ENCODE measurements at regions not wholly inside any gene's neighbourhood (a gene's known extent, or its start where the extent isn't known, plus 50 kb on each side); places are given as distances from the start of the nearest gene placed in this dataset.

DNA sequence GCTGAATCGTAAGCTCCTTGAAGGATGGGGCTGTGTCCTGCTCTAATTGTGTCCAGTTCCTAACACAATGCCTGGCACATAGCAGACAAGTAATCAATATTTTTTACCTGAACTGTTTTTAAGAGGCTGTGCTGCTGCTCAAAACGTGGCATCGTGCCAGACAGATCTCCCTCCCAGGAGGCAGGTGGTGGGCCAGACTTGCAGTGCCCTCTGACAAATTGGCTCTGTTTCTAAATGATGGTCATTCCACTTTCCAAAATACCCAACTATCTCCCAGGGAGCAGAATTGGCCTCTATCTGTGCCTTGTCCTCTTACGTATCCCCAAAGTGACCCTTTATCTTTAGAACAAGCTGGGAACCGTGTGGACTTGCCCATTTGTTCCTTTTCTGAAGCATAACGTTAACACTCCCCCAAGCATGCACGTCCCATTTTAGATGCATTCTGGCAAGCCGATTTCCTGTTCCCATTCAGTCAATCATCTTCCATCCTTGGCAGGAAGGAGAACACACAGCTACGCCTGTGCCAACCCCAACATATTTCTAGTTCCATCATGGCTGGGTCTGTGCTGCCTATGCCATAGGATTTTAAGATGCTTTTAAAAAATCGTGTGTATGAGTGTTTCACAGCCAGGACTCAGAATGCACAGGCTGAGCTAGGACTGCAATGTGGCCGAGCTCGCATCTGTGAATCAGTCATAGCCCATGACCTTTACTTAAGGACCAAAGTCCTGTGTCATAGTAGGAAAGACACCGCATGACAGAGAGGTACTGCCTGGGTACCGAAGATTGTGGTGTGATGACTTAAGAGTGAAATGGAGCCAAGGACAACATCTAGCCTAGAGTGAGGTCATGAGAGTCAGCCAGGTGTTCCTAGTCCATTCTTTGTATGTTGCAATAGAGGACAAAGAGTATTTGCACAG, 408.6 kb downstream of the PRDM2 start:
- Histone ChIP-seq H3K27ac (ENCODE audit: low read depth, low read length) (no peak overlapping the region), H3K23ac (ENCODE audit: low read length) (no peak overlapping the region), H3K9ac (ENCODE audit: low read length) (no peak overlapping the region), H2BK15ac (replicated peaks; ENCODE audit: low read depth) (no peak overlapping the region), H2BK120ac (ENCODE audit: low read depth, low read length) (no peak overlapping the region), H3K4ac (ENCODE audit: low read depth, low read length) (no peak overlapping the region), H3K4me2 (ENCODE audit: low read length) (no peak overlapping the region), H2AK5ac (ENCODE audit: low read length) (no peak overlapping the region), H4K8ac (ENCODE audit: low read depth, low read length) (no peak overlapping the region), H3K27me3 (ENCODE audit: insufficient read depth, low read length, poor library complexity) (no peaks in the 10 kb centered on the region), H3K79me2 (ENCODE audit: control insufficient read depth, insufficient read depth, low read length) (no peaks in the 10 kb centered on the region), H3K56ac (ENCODE audit: low read length) (no peak overlapping the region), H3K36me3 (ENCODE audit: control insufficient read depth, insufficient read depth, low read length) (no peaks in the 10 kb centered on the region), H3K4me1 (ENCODE audit: control insufficient read depth, low read depth, low read length) (no peaks in the 10 kb centered on the region), H2BK5ac (ENCODE audit: low read length) (no peak overlapping the region), H4K5ac (ENCODE audit: low read length) (no peak overlapping the region), H3K18ac (ENCODE audit: low read length) (no peak overlapping the region), H3K79me1 (ENCODE audit: low read length) (no peaks in the 10 kb centered on the region), H3K4me3 (ENCODE audit: low read length) (no peak overlapping the region)
- WGBS (ENCODE audit: extremely low coverage, insufficient coverage, low lambda C conversion rate) = no CpG with 5 or more reads among the region's 14 CpGs
- DNase-seq = no peak

DNA sequence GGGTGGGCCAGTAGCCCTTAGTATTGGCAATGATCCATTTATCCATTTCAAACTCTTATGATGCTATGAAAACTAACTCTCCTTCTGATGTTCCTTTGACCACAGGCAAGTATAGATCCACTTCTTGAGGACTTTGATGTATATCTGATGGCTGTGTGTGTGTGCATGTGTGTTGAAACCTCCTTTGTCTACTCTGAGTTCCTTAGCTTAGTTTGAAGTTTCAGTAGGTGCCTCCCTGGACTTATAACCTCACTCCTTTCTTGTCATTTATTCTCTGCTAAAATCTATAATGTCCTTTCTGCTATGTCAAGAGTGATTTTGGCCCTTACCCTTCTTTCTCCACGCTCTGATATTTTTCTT, 409.3 kb downstream of the PRDM2 start:
- no peak overlapping the region for H3K23ac ChIP-seq (ENCODE audit: low read length)
- no peaks in the 10 kb centered on the region for H3K36me3 ChIP-seq (ENCODE audit: control insufficient read depth, insufficient read depth, low read length)
- H3K18ac ChIP-seq (ENCODE audit: low read length) = no peak overlapping the region
- no peak overlapping the region for H2BK15ac ChIP-seq (replicated peaks; ENCODE audit: low read depth)
- no peak overlapping the region for H2AK5ac ChIP-seq (ENCODE audit: low read length)
- H3K4me2 ChIP-seq (ENCODE audit: low read length) = no peak overlapping the region
- DNase-seq = no peak
- no peak overlapping the region for H3K4me3 ChIP-seq (ENCODE audit: low read length)
- H3K79me2 ChIP-seq (ENCODE audit: control insufficient read depth, insufficient read depth, low read length) = no peaks in the 10 kb centered on the region
- no peaks in the 10 kb centered on the region for H3K27me3 ChIP-seq (ENCODE audit: insufficient read depth, low read length, poor library complexity)
- H3K27ac ChIP-seq (ENCODE audit: low read depth, low read length) = no peak overlapping the region
- no peak overlapping the region for H3K9ac ChIP-seq (ENCODE audit: low read length)
- no peak overlapping the region for H2BK120ac ChIP-seq (ENCODE audit: low read depth, low read length)
- H4K8ac ChIP-seq (ENCODE audit: low read depth, low read length) = no peak overlapping the region
- WGBS (ENCODE audit: extremely low coverage, insufficient coverage, low lambda C conversion rate) = no CpG with 5 or more reads among the region's 1 CpG
- no peaks in the 10 kb centered on the region for H3K79me1 ChIP-seq (ENCODE audit: low read length)
- H3K4ac ChIP-seq (ENCODE audit: low read depth, low read length) = no peak overlapping the region
- no peak overlapping the region for H4K5ac ChIP-seq (ENCODE audit: low read length)
- no peak overlapping the region for H2BK5ac ChIP-seq (ENCODE audit: low read length)
- no peaks in the 10 kb centered on the region for H3K4me1 ChIP-seq (ENCODE audit: control insufficient read depth, low read depth, low read length)
- no peak overlapping the region for H3K56ac ChIP-seq (ENCODE audit: low read length)

DNA sequence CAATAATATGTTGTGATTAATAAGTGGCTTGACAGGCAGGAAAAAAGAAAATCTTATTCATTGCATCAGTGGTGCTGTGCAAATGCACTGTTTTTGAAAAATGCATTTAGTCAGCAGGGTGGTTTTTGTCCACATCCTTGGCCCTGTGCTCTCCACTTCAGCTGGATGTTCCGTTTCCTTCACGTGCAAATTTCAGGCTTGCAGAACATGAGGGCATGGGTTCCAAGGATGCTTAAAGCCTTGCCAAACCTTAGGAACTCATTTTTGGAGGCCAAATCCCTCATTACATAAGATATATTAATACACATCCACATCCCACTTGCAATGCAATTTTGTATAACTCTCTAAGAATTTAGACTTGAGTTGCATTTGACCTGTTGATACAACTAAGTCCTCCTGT, 410.1 kb downstream of the PRDM2 start:
- H3K79me2 ChIP-seq (ENCODE audit: control insufficient read depth, insufficient read depth, low read length) = no peaks in the 10 kb centered on the region
- WGBS (ENCODE audit: extremely low coverage, insufficient coverage, low lambda C conversion rate) = no CpG with 5 or more reads among the region's 2 CpGs
- H3K4me1 ChIP-seq (ENCODE audit: control insufficient read depth, low read depth, low read length) = no peaks in the 10 kb centered on the region
- no peak overlapping the region for H3K9ac ChIP-seq (ENCODE audit: low read length)
- no peak overlapping the region for H2BK15ac ChIP-seq (replicated peaks; ENCODE audit: low read depth)
- H2AK5ac ChIP-seq (ENCODE audit: low read length) = no peak overlapping the region
- DNase-seq = no peak
- no peak overlapping the region for H3K4me2 ChIP-seq (ENCODE audit: low read length)
- H3K23ac ChIP-seq (ENCODE audit: low read length) = no peak overlapping the region
- H4K8ac ChIP-seq (ENCODE audit: low read depth, low read length) = no peak overlapping the region
- H2BK120ac ChIP-seq (ENCODE audit: low read depth, low read length) = no peak overlapping the region
- H4K5ac ChIP-seq (ENCODE audit: low read length) = no peak overlapping the region
- H3K36me3 ChIP-seq (ENCODE audit: control insufficient read depth, insufficient read depth, low read length) = no peaks in the 10 kb centered on the region
- no peak overlapping the region for H2BK5ac ChIP-seq (ENCODE audit: low read length)
- no peak overlapping the region for H3K18ac ChIP-seq (ENCODE audit: low read length)
- H3K27ac ChIP-seq (ENCODE audit: low read depth, low read length) = no peak overlapping the region
- H3K4me3 ChIP-seq (ENCODE audit: low read length) = no peak overlapping the region
- no peaks in the 10 kb centered on the region for H3K79me1 ChIP-seq (ENCODE audit: low read length)
- no peak overlapping the region for H3K56ac ChIP-seq (ENCODE audit: low read length)
- H3K27me3 ChIP-seq (ENCODE audit: insufficient read depth, low read length, poor library complexity) = no peaks in the 10 kb centered on the region
- H3K4ac ChIP-seq (ENCODE audit: low read depth, low read length) = no peak overlapping the region

DNA sequence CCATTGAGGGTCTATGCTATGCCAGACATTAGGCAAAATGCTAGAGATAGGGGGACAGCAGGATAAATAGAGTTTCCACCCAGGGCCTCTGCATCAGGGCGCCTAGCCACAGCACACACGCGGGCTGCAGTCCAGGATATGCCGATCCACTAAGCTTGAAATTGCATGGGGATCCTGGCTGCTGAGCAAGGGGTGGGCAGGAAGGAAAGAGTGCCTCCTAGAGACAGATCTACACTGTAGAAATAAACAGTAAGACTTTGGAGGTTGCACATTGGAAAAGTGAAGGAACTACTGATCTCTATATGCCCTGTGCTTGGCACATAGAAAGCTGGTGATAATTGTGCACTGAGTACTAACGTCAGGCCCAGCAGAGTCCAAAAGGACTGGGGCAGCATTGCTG, 411.1 kb downstream of the PRDM2 start:
- H3K27ac ChIP-seq (ENCODE audit: low read depth, low read length) = no peak overlapping the region
- no peaks in the 10 kb centered on the region for H3K36me3 ChIP-seq (ENCODE audit: control insufficient read depth, insufficient read depth, low read length)
- no peak overlapping the region for H2AK5ac ChIP-seq (ENCODE audit: low read length)
- WGBS (ENCODE audit: extremely low coverage, insufficient coverage, low lambda C conversion rate) = no CpG with 5 or more reads among the region's 5 CpGs
- no peak overlapping the region for H4K5ac ChIP-seq (ENCODE audit: low read length)
- H3K4me2 ChIP-seq (ENCODE audit: low read length) = no peak overlapping the region
- H4K8ac ChIP-seq (ENCODE audit: low read depth, low read length) = no peak overlapping the region
- H3K9ac ChIP-seq (ENCODE audit: low read length) = no peak overlapping the region
- no peak overlapping the region for H2BK120ac ChIP-seq (ENCODE audit: low read depth, low read length)
- H3K79me1 ChIP-seq (ENCODE audit: low read length) = no peaks in the 10 kb centered on the region
- H3K23ac ChIP-seq (ENCODE audit: low read length) = no peak overlapping the region
- H2BK15ac ChIP-seq (replicated peaks; ENCODE audit: low read depth) = no peak overlapping the region
- no peak overlapping the region for H3K18ac ChIP-seq (ENCODE audit: low read length)
- H2BK5ac ChIP-seq (ENCODE audit: low read length) = no peak overlapping the region
- H3K56ac ChIP-seq (ENCODE audit: low read length) = no peak overlapping the region
- H3K4me3 ChIP-seq (ENCODE audit: low read length) = no peak overlapping the region
- no peaks in the 10 kb centered on the region for H3K79me2 ChIP-seq (ENCODE audit: control insufficient read depth, insufficient read depth, low read length)
- H3K4ac ChIP-seq (ENCODE audit: low read depth, low read length) = no peak overlapping the region
- no peaks in the 10 kb centered on the region for H3K4me1 ChIP-seq (ENCODE audit: control insufficient read depth, low read depth, low read length)
- no peaks in the 10 kb centered on the region for H3K27me3 ChIP-seq (ENCODE audit: insufficient read depth, low read length, poor library complexity)
- no peak for DNase-seq

DNA sequence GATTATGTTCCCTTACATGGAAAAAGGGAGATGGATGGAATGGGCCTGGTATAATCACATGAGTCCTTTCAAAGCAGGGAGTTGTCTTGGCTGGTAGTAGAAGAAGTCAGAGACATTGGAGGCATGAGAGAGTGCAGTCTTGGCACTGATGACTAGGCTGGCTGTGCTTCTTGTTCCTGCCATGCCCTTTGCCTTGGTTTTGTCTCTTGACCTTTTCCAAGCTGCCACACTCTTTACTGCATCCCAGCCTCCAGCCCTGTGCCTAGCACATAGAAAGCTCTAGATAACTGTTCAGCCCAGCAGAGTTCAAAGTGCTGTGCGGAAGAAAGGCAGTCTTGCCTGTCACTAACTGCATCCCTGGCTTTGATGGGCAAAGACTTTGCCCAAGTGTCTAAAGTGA, 412.6 kb downstream of the PRDM2 start:
- no peaks in the 10 kb centered on the region for H3K79me1 ChIP-seq (ENCODE audit: low read length)
- H3K79me2 ChIP-seq (ENCODE audit: control insufficient read depth, insufficient read depth, low read length) = no peaks in the 10 kb centered on the region
- H3K56ac ChIP-seq (ENCODE audit: low read length) = no peak overlapping the region
- H2BK5ac ChIP-seq (ENCODE audit: low read length) = no peak overlapping the region
- H2AK5ac ChIP-seq (ENCODE audit: low read length) = no peak overlapping the region
- no peak overlapping the region for H3K4ac ChIP-seq (ENCODE audit: low read depth, low read length)
- no peak overlapping the region for H3K27ac ChIP-seq (ENCODE audit: low read depth, low read length)
- no peaks in the 10 kb centered on the region for H3K27me3 ChIP-seq (ENCODE audit: insufficient read depth, low read length, poor library complexity)
- H2BK15ac ChIP-seq (replicated peaks; ENCODE audit: low read depth) = no peak overlapping the region
- DNase-seq = no peak
- no peaks in the 10 kb centered on the region for H3K36me3 ChIP-seq (ENCODE audit: control insufficient read depth, insufficient read depth, low read length)
- H3K4me2 ChIP-seq (ENCODE audit: low read length) = no peak overlapping the region
- H3K9ac ChIP-seq (ENCODE audit: low read length) = no peak overlapping the region
- WGBS (ENCODE audit: extremely low coverage, insufficient coverage, low lambda C conversion rate) = no CpG with 5 or more reads among the region's 1 CpG
- H3K4me1 ChIP-seq (ENCODE audit: control insufficient read depth, low read depth, low read length) = no peaks in the 10 kb centered on the region
- H4K8ac ChIP-seq (ENCODE audit: low read depth, low read length) = no peak overlapping the region
- no peak overlapping the region for H3K4me3 ChIP-seq (ENCODE audit: low read length)
- no peak overlapping the region for H4K5ac ChIP-seq (ENCODE audit: low read length)
- no peak overlapping the region for H3K18ac ChIP-seq (ENCODE audit: low read length)
- H2BK120ac ChIP-seq (ENCODE audit: low read depth, low read length) = no peak overlapping the region
- H3K23ac ChIP-seq (ENCODE audit: low read length) = no peak overlapping the region

DNA sequence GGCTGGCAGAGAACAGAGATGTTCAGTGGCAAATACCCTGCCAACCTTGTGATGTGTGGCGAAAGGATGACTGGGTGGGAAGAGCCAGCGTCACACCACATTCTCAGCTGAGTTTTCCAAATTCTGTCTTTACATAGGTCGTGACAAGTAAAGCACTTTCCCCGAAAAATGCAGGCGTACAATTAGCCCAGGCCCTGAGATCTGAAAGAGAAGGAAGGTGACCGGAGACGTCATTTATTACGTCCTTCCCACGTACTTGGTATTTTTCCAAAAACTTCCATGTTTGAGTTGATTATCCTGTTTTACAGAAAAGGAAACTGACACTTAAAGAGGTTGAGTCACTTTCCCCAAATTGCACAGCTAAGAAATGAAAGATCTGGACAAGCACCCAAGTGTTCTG, 413.3 kb downstream of the PRDM2 start:
- no peak overlapping the region for H3K4me2 ChIP-seq (ENCODE audit: low read length)
- no CpG with 5 or more reads among the region's 9 CpGs for WGBS (ENCODE audit: extremely low coverage, insufficient coverage, low lambda C conversion rate)

More for the DNA sequence above, 413.3 kb downstream of the PRDM2 start:
- Histone ChIP-seq H3K27ac (ENCODE audit: low read depth, low read length) (no peak overlapping the region), H3K18ac (ENCODE audit: low read length) (no peak overlapping the region), H3K4me1 (ENCODE audit: control insufficient read depth, low read depth, low read length) (no peaks in the 10 kb centered on the region), H2BK120ac (ENCODE audit: low read depth, low read length) (no peak overlapping the region), H3K9ac (ENCODE audit: low read length) (no peak overlapping the region), H4K5ac (ENCODE audit: low read length) (no peak overlapping the region), H3K79me1 (ENCODE audit: low read length) (no peaks in the 10 kb centered on the region), H2BK15ac (replicated peaks; ENCODE audit: low read depth) (no peak overlapping the region), H2AK5ac (ENCODE audit: low read length) (no peak overlapping the region), H4K8ac (ENCODE audit: low read depth, low read length) (no peak overlapping the region), H3K56ac (ENCODE audit: low read length) (no peak overlapping the region), H3K23ac (ENCODE audit: low read length) (no peak overlapping the region), H3K27me3 (ENCODE audit: insufficient read depth, low read length, poor library complexity) (no peaks in the 10 kb centered on the region), H3K4ac (ENCODE audit: low read depth, low read length) (no peak overlapping the region), H3K36me3 (ENCODE audit: control insufficient read depth, insufficient read depth, low read length) (no peaks in the 10 kb centered on the region), H2BK5ac (ENCODE audit: low read length) (no peak overlapping the region), H3K4me3 (ENCODE audit: low read length) (no peak overlapping the region), H3K79me2 (ENCODE audit: control insufficient read depth, insufficient read depth, low read length) (no peaks in the 10 kb centered on the region)
- DNase-seq = no peak
